Ovary (tissue), 3 donors: ENCODE measurements at regions not wholly inside any gene's neighbourhood (a gene's known extent, or its start where the extent isn't known, plus 50 kb on each side); places are given as distances from the start of the nearest gene placed in this dataset.

ENCODE experiments used
- CTCF ChIP-seq, 3 donors: fragments of 450-650 bp in 2 of 3; fragments of 200-600 bp in 1 of 3; IDR thresholded peaks; one replicate each; pipeline versions ENCODE4 v1.5.1 to v1.8.0; 2016 to 2022; ENCODE audit warnings: antibody characterized with exemption in 3 of 3, mild to moderate bottlenecking in 1 of 3
- EP300 ChIP-seq: sonication (generic); formaldehyde crosslinking; IDR thresholded peaks from one replicate; pipeline ENCODE4 v1.6.1; 2017; ENCODE audit warnings: antibody characterized with exemption
- POLR2A ChIP-seq: fragments of 450-650 bp; IDR thresholded peaks from one replicate; pipeline ENCODE4 v1.6.1; 2017; ENCODE audit warnings: antibody characterized with exemption, mild to moderate bottlenecking, moderate library complexity
- donor health status: DM: no; HTN: no; CAD: no.

- TF ChIP-seq CTCF (IDR thresholded peaks at IDR 0.05), result no peak
- TF ChIP-seq POLR2A, result no peak
- no peak for TF ChIP-seq EP300
Observed at GRCh38 chr3:46127503-46127902, 80.6 kb downstream of the CCR1 start.
